Loucy (cell line): ENCODE measurements at regions not wholly inside any gene's neighbourhood (a gene's known extent, or its start where the extent isn't known, plus 50 kb on each side); places are given as distances from the start of the nearest gene placed in this dataset.

Source experiments
- CTCF ChIP-seq: fragments of 200-600 bp; sonication (generic); conservative IDR thresholded peaks from 2 replicates; pipeline ENCODE4 v1.5.1; 2014; ENCODE audit warnings: mild to moderate bottlenecking, antibody characterized with exemption, low read length
- EZH2phosphoT487 ChIP-seq: fragments of 200-600 bp; IDR thresholded peaks from 2 replicates; pipeline ENCODE4 v1.6.1; 2018; ENCODE audit warnings: antibody characterized with exemption, mild to moderate bottlenecking, moderate library complexity, borderline replicate concordance

GRCh38 chr1:102715150-102715549 is 393.2 kb downstream of the COL11A1 start:
- no peak for TF ChIP-seq CTCF
- no peak for TF ChIP-seq EZH2phosphoT487
